ENCODE measurements at regions not wholly inside any gene's neighbourhood (a gene's known extent, or its start where the extent isn't known, plus 50 kb on each side); places are given as distances from the start of the nearest gene placed in this dataset.
"Not testable (repeated sequence)": the region's sequence is repeated elsewhere in the genome, so short reads cannot be mapped to it uniquely, and the experiment has no call there.

GRCh38 chr18:39346916-39347315 is 1781.3 kb upstream of the CELF4 start:
- no peak for DNase-seq (ENCODE audit: low read depth in 2 of 3, low spot score in 2 of 3)

GRCh38 chr18:39345321-39345720 is 1779.7 kb upstream of the CELF4 start:
- DNase-seq (ENCODE audit: low read depth in 2 of 3, low spot score in 2 of 3) = no peak

- DNase-seq (ENCODE audit: low read depth in 2 of 3, low spot score in 2 of 3) = no peak
Measured at GRCh38 chr18:39344487-39344886, 1778.9 kb upstream of the CELF4 start.

GRCh38 chr18:39341129-39341528 is 1775.5 kb upstream of the CELF4 start:
- no peak for DNase-seq (ENCODE audit: low read depth in 2 of 3, low spot score in 2 of 3)

GRCh38 chr18:39340418-39340817 is 1774.8 kb upstream of the CELF4 start:
- no peak for DNase-seq (ENCODE audit: low read depth in 2 of 3, low spot score in 2 of 3)

GRCh38 chr18:39329496-39330275 is 1764.1 kb upstream of the CELF4 start:
- DNase-seq (ENCODE audit: low read depth in 2 of 3, low spot score in 2 of 3) = no peak

- DNase-seq (ENCODE audit: low read depth in 2 of 3, low spot score in 2 of 3) = no peak
Measured at GRCh38 chr18:39326772-39327171, 1761.2 kb upstream of the CELF4 start.

- DNase-seq (ENCODE audit: low read depth in 2 of 3, low spot score in 2 of 3) = no peak
Measured at GRCh38 chr18:39325973-39326372, 1760.4 kb upstream of the CELF4 start.

- DNase-seq (ENCODE audit: low read depth in 2 of 3, low spot score in 2 of 3) = no peak
Measured at GRCh38 chr18:39319141-39319540, 1753.5 kb upstream of the CELF4 start.

GRCh38 chr18:39318462-39318861 is 1752.9 kb upstream of the CELF4 start:
- DNase-seq (ENCODE audit: low read depth in 2 of 3, low spot score in 2 of 3) = no peak

GRCh38 chr18:39318008-39318407 is 1752.4 kb upstream of the CELF4 start:
- peak in 1 of 3 donors; percentile 32 for DNase-seq (ENCODE audit: low read depth in 2 of 3, low spot score in 2 of 3)

GRCh38 chr18:39314595-39314994 is 1749.0 kb upstream of the CELF4 start:
- DNase-seq (ENCODE audit: low read depth in 2 of 3, low spot score in 2 of 3) = no peak

GRCh38 chr18:39313992-39314391 is 1748.4 kb upstream of the CELF4 start:
- peak in 2 of 3 donors; percentile 16 to 62 for DNase-seq (ENCODE audit: low read depth in 2 of 3, low spot score in 2 of 3)

GRCh38 chr18:39311111-39311712 is 1745.6 kb upstream of the CELF4 start:
- no peak for DNase-seq (ENCODE audit: low read depth in 2 of 3, low spot score in 2 of 3)

- DNase-seq (ENCODE audit: low read depth in 2 of 3, low spot score in 2 of 3) = not testable (repeated sequence)
Measured at GRCh38 chr18:39308931-39309521, 1743.4 kb upstream of the CELF4 start.

GRCh38 chr18:39305766-39306165 is 1740.2 kb upstream of the CELF4 start:
- DNase-seq (ENCODE audit: low read depth in 2 of 3, low spot score in 2 of 3) = peak in 2 of 3 donors; percentile 41 to 88

GRCh38 chr18:39302481-39302880 is 1736.9 kb upstream of the CELF4 start:
- no peak for DNase-seq (ENCODE audit: low read depth in 2 of 3, low spot score in 2 of 3)

GRCh38 chr18:39299152-39299551 is 1733.6 kb upstream of the CELF4 start:
- DNase-seq (ENCODE audit: low read depth in 2 of 3, low spot score in 2 of 3) = no peak

- no peak for DNase-seq (ENCODE audit: low read depth in 2 of 3, low spot score in 2 of 3)
Measured at GRCh38 chr18:39297225-39297624, 1731.6 kb upstream of the CELF4 start.

- DNase-seq (ENCODE audit: low read depth in 2 of 3, low spot score in 2 of 3) = peak in 2 of 3 donors; percentile 14 to 69
Measured at GRCh38 chr18:39296293-39296888, 1730.8 kb upstream of the CELF4 start.

- no peak for DNase-seq (ENCODE audit: low read depth in 2 of 3, low spot score in 2 of 3)
Measured at GRCh38 chr18:39276764-39277163, 1711.2 kb upstream of the CELF4 start.

- DNase-seq (ENCODE audit: low read depth in 2 of 3, low spot score in 2 of 3) = no peak
Measured at GRCh38 chr18:39274535-39274934, 1708.9 kb upstream of the CELF4 start.
